Loucy (cell line): ENCODE measurements at regions not wholly inside any gene's neighbourhood (a gene's known extent, or its start where the extent isn't known, plus 50 kb on each side); places are given as distances from the start of the nearest gene placed in this dataset.

Experiments
- EZH2phosphoT487 ChIP-seq: fragments of 200-600 bp; IDR thresholded peaks from 2 replicates; pipeline ENCODE4 v1.6.1; 2018; ENCODE audit warnings: antibody characterized with exemption, mild to moderate bottlenecking, moderate library complexity, borderline replicate concordance
- TF ChIP-seq, protein P1 (sequence below): fragments of 200-600 bp; sonication (generic); conservative IDR thresholded peaks from 2 replicates; pipeline ENCODE4 v1.5.1; 2014; ENCODE audit warnings: mild to moderate bottlenecking, antibody characterized with exemption, low read length

DNA sequence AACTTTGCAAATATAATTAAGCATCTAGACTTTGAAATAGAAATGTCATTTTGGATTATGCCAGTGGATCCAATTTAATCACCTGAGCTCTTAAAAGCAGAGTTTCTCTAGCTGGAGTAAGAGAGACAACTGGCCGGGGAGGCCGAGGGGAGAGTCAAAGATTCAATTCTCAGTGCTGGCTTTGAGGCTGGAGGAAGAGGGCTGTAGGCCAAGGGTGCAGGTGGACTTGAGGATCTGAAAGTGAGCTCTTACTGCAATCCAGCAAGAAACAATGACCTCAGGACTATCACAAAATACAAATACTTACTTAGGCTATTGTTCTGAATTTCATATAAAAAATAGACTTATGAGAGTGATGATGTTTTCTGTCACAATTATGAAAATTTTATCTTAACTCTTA, 814.5 kb downstream of the CBLN2 start:
- TF ChIP-seq, protein P1, sequence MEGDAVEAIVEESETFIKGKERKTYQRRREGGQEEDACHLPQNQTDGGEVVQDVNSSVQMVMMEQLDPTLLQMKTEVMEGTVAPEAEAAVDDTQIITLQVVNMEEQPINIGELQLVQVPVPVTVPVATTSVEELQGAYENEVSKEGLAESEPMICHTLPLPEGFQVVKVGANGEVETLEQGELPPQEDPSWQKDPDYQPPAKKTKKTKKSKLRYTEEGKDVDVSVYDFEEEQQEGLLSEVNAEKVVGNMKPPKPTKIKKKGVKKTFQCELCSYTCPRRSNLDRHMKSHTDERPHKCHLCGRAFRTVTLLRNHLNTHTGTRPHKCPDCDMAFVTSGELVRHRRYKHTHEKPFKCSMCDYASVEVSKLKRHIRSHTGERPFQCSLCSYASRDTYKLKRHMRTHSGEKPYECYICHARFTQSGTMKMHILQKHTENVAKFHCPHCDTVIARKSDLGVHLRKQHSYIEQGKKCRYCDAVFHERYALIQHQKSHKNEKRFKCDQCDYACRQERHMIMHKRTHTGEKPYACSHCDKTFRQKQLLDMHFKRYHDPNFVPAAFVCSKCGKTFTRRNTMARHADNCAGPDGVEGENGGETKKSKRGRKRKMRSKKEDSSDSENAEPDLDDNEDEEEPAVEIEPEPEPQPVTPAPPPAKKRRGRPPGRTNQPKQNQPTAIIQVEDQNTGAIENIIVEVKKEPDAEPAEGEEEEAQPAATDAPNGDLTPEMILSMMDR, result no peak
- no peak for TF ChIP-seq EZH2phosphoT487
